Vagina (tissue), 2 donors: ENCODE measurements at regions not wholly inside any gene's neighbourhood (a gene's known extent, or its start where the extent isn't known, plus 50 kb on each side); places are given as distances from the start of the nearest gene placed in this dataset.

Experiments
- DNase-seq, 2 donors: peaks; one replicate each; pipeline ENCODE4 v3.0.0-alpha.2; 2017; ENCODE audit errors: extremely low spot score in 2 of 2
- H3K27ac ChIP-seq: fragments of 200-600 bp; sonication (generic); one replicate; pipeline ENCODE4 v1.5.1; 2019
- H3K27me3 ChIP-seq: fragments of 200-600 bp; sonication (generic); one replicate; pipeline ENCODE4 v1.5.1; 2019
- H3K36me3 ChIP-seq, 2 donors: fragments of 200-600 bp; sonication (generic); one replicate each; pipeline ENCODE4 v1.5.1; 2017 to 2019
- H3K4me1 ChIP-seq: fragments of 200-600 bp; sonication (generic); one replicate; pipeline ENCODE4 v1.5.1; 2019
- H3K4me3 ChIP-seq, 2 donors: fragments of 200-600 bp; sonication (generic); 1 replicate in 1 of 2; 2 replicates in 1 of 2; pipeline ENCODE4 v1.5.1; 2016 to 2019
- H3K9me3 ChIP-seq: fragments of 200-600 bp; sonication (generic); one replicate; pipeline ENCODE4 v1.5.1; 2019
- POLR2A ChIP-seq, 2 donors: fragments of 450-650 bp; IDR thresholded peaks; one replicate each; pipeline ENCODE4 v1.6.1; 2017; ENCODE audit warnings: antibody characterized with exemption in 2 of 2, mild to moderate bottlenecking in 2 of 2, moderate library complexity in 2 of 2
- POLR2AphosphoS5 ChIP-seq, 2 donors: sonication (generic); formaldehyde crosslinking; IDR thresholded peaks; one replicate each; pipeline ENCODE4 v1.9.0; 2017; ENCODE audit warnings: antibody characterized with exemption in 2 of 2, mild to moderate bottlenecking in 2 of 2, low read depth in 1 of 2; ENCODE audit not compliant: insufficient read depth in 1 of 2
- intact Hi-C: fragments of 100-400 bp; cut with DNase I; formaldehyde crosslinking; loops from one replicate; pipeline ENCODE4 v1.15.1; 2023
- TF ChIP-seq, protein P1 (sequence below), 3 experiments: fragments of 450-650 bp in 2 of 3; fragments of 200-600 bp in 1 of 3; sonication (generic) in 1 of 3; IDR thresholded peaks; one replicate each; pipeline ENCODE4 v1.5.1; 2017 to 2019; ENCODE audit warnings: antibody characterized with exemption in 3 of 3, mild to moderate bottlenecking in 2 of 3, moderate library complexity in 2 of 3

GRCh38 chr10:130774871-130775270 is 536.6 kb downstream of the TCERG1L start:
- TF ChIP-seq, protein P1, sequence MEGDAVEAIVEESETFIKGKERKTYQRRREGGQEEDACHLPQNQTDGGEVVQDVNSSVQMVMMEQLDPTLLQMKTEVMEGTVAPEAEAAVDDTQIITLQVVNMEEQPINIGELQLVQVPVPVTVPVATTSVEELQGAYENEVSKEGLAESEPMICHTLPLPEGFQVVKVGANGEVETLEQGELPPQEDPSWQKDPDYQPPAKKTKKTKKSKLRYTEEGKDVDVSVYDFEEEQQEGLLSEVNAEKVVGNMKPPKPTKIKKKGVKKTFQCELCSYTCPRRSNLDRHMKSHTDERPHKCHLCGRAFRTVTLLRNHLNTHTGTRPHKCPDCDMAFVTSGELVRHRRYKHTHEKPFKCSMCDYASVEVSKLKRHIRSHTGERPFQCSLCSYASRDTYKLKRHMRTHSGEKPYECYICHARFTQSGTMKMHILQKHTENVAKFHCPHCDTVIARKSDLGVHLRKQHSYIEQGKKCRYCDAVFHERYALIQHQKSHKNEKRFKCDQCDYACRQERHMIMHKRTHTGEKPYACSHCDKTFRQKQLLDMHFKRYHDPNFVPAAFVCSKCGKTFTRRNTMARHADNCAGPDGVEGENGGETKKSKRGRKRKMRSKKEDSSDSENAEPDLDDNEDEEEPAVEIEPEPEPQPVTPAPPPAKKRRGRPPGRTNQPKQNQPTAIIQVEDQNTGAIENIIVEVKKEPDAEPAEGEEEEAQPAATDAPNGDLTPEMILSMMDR (IDR thresholded peaks at IDR 0.05): no peak
- no peak for TF ChIP-seq POLR2A (IDR thresholded peaks at IDR 0.05)
- TF ChIP-seq POLR2AphosphoS5 (IDR thresholded peaks at IDR 0.05; ENCODE audit: insufficient read depth in 1 of 2, low read depth in 1 of 2): no peak
- intact Hi-C loops: no loop called here
- Histone ChIP-seq H3K27me3 (no peaks in the 10 kb centered on the region), H3K36me3 (no peaks in the 10 kb centered on the region), H3K9me3 (no peaks in the 10 kb centered on the region), H3K4me3 (no peak overlapping the region), H3K4me1 (no peaks in the 10 kb centered on the region), H3K27ac (no peak overlapping the region)
- DNase-seq: no peak

DNA sequence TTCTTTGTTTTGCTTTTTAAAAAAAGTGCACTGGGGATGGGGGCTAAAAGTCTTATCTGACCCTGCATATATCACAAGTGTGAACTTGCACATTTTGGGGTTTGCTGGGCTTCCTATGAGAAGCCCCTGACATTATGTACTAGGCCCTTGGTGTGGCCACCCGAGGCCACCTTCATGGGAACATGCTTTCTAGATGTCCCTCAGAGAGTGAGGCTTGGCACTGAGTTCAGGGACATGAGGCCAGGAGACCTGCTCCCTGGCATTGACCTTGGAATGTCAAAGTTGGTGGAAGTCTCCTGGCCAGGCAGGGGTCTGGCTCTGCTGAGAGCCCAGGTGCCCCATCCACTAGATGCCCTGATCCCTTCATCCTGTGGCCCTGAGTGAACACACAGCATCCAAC is 536.2 kb downstream of the TCERG1L start:
- TF ChIP-seq, protein P1 (IDR thresholded peaks at IDR 0.05): no peak
- no peak for TF ChIP-seq POLR2A (IDR thresholded peaks at IDR 0.05)
- no peak for TF ChIP-seq POLR2AphosphoS5 (IDR thresholded peaks at IDR 0.05; ENCODE audit: insufficient read depth in 1 of 2, low read depth in 1 of 2)
- intact Hi-C loops: no loop called here
- H3K27me3 ChIP-seq: no peaks in the 10 kb centered on the region

GRCh38 chr10:130776724-130777123 is 534.8 kb downstream of the TCERG1L start:
- Histone ChIP-seq H3K4me3 (no peak overlapping the region), H3K27me3 (no peaks in the 10 kb centered on the region), H3K9me3 (no peaks in the 10 kb centered on the region), H3K27ac (no peak overlapping the region), H3K4me1 (no peaks in the 10 kb centered on the region), H3K36me3 (no peaks in the 10 kb centered on the region)
- DNase-seq: no peak
- intact Hi-C loops: no loop called here
- TF ChIP-seq POLR2A (IDR thresholded peaks at IDR 0.05) (no peak), POLR2AphosphoS5 (IDR thresholded peaks at IDR 0.05; ENCODE audit: insufficient read depth in 1 of 2, low read depth in 1 of 2) (no peak)
- TF ChIP-seq, protein P1 (IDR thresholded peaks at IDR 0.05): no peak

More for the DNA sequence above, 536.2 kb downstream of the TCERG1L start:
- H3K9me3 ChIP-seq: no peaks in the 10 kb centered on the region
- H3K4me1 ChIP-seq: no peaks in the 10 kb centered on the region
- H3K4me3 ChIP-seq: no peak overlapping the region
- H3K36me3 ChIP-seq: no peaks in the 10 kb centered on the region
- H3K27ac ChIP-seq: no peak overlapping the region
- DNase-seq: no peak

DNA sequence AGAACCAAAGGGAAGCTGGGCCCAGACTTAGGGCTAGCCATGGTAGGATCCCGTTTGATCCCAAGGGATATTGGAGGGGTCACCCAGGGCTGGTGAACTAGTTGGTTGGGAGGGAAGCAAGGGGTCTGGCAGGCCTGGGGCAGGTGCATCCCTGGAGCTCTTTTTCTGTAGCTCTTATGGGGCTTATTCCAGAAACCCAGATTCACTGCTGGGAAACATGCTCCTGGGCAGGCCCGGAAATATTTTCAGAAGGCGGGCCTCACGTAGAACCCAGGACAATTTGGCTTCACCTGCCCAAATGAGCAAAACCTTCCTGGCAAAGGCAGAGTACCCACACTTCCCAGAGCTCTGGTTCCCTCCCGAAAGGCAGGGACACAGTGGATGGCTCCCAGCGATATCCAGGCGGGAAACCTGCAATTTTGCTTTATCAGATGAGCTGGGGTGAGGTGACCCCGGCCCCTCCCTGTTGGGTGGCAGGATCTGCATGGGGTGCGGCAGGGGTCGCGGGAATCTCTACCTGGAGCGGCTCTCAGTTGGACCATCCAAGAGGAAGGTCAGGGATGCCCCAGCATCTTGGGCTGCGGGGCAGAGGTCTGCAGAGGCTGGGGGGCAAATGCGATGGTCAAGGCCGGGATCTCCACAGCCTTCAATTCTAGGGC is 533.9 kb downstream of the TCERG1L start:
- no peak for DNase-seq
- no peaks in the 10 kb centered on the region for H3K27me3 ChIP-seq
- no peaks in the 10 kb centered on the region for H3K9me3 ChIP-seq
- no peak overlapping the region for H3K4me3 ChIP-seq
- H3K4me1 ChIP-seq: no peaks in the 10 kb centered on the region
- no peaks in the 10 kb centered on the region for H3K36me3 ChIP-seq
- TF ChIP-seq POLR2AphosphoS5 (IDR thresholded peaks at IDR 0.05; ENCODE audit: insufficient read depth in 1 of 2, low read depth in 1 of 2) (no peak), POLR2A (IDR thresholded peaks at IDR 0.05) (no peak)
- TF ChIP-seq, protein P1 (IDR thresholded peaks at IDR 0.05): no peak
- H3K27ac ChIP-seq: no peak overlapping the region
- intact Hi-C loops: no loop called here

GRCh38 chr10:130778166-130778545 is 533.4 kb downstream of the TCERG1L start:
- H3K36me3 ChIP-seq: no peaks in the 10 kb centered on the region
- no peaks in the 10 kb centered on the region for H3K27me3 ChIP-seq
- no peaks in the 10 kb centered on the region for H3K9me3 ChIP-seq
- H3K4me3 ChIP-seq: no peak overlapping the region
- TF ChIP-seq, protein P1 (IDR thresholded peaks at IDR 0.05): no peak
- no peak for TF ChIP-seq POLR2A (IDR thresholded peaks at IDR 0.05)
- TF ChIP-seq POLR2AphosphoS5 (IDR thresholded peaks at IDR 0.05; ENCODE audit: insufficient read depth in 1 of 2, low read depth in 1 of 2): no peak
- intact Hi-C loops: no loop called here
- no peaks in the 10 kb centered on the region for H3K4me1 ChIP-seq
- no peak for DNase-seq
- H3K27ac ChIP-seq: no peak overlapping the region
